ENCODE measurements at regions not wholly inside any gene's neighbourhood (a gene's known extent, or its start where the extent isn't known, plus 50 kb on each side); places are given as distances from the start of the nearest gene placed in this dataset.
A peak's percentile ranks its signal among the peaks of the same experiment; 100 is the strongest.

- in situ Hi-C loops (cut with MboI; ENCODE audit: low pct_unique_long_range_greater_than_20kb in 2 of 9, low sequenced_read_pairs in 9 of 9, unreplicated experiment in 9 of 9): no loop called here
- no peak overlapping the region for H3K27ac ChIP-seq
- WGBS, 10 experiments: 14 to 100% (median 96%) methylated on average over 1 to 9 of the region's 9 CpGs; no CpG with 5 or more reads in 1 of the 10 experiments
- H3K4me1 ChIP-seq (replicated peaks in 1 of 2): no peaks in the 10 kb centered on the region
- H3K4me3 ChIP-seq: no peak overlapping the region
- no peak for ATAC-seq (replicated peaks in 6 of 8)
Measured at GRCh38 chr4:35052546-35052945, 1191.8 kb downstream of the ARAP2 start.

DNA sequence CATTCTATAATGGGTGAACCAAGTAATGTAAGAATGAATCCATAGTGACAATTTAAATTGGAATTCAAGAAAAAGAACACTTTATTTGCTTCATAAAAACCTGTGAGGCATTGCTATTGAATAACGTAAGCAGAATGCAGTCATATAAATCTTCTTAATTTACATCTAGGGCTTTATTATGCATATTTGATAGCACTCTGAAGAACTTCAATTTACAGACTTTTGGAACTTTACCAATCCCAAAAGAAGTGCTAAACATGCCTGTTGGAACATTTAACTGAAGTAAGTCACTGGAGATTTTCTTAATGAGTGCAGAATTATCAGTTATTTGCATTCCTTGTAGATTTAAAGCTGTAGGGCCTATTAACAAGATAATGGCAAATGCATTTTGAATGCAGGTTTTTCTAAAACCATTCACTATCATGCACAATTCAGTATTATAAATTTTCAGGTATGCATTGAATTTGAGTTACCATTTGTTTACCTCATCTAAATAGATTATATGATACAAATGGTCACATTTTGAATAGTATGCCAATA lies 1181.2 kb downstream of the ARAP2 start:
- peaks cover 0 to 14% of the 10 kb centered on the region in 2 donors for H3K4me1 ChIP-seq (replicated peaks in 1 of 2)
- H3K4me3 ChIP-seq: no peak overlapping the region
- no peak overlapping the region for H3K27ac ChIP-seq
- in situ Hi-C loops (cut with MboI; ENCODE audit: low pct_unique_long_range_greater_than_20kb in 2 of 9, low sequenced_read_pairs in 9 of 9, unreplicated experiment in 9 of 9): no loop called here
- WGBS, 10 experiments: 0 to 88% (median 25%) methylated on average over 1 of the region's 1 CpG; no CpG with 5 or more reads in 2 of the 10 experiments
- no peak for ATAC-seq (replicated peaks in 6 of 8)

DNA sequence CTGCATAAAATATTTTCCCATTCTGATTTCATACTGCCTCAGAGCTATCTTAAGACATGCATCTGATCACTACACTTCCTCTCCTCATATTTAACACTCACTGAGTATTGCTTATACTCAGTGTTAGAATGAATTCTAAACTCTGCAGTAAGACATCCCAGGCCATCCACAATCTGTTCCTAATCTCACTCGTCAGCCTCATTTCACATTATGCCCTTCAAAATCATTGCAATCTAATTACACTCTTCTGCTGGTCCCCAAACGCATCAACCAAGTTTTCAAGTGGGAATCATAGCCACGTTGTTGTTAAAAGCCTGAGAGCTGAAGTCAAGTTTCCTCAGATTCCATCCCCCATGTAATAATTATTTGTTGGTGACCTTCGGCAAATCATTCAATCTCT lies 1177.9 kb downstream of the ARAP2 start:
- no peak overlapping the region for H3K27ac ChIP-seq
- peaks cover 0 to 14% of the 10 kb centered on the region in 2 donors for H3K4me1 ChIP-seq (replicated peaks in 1 of 2)
- in situ Hi-C loops (cut with MboI; ENCODE audit: low pct_unique_long_range_greater_than_20kb in 2 of 9, low sequenced_read_pairs in 9 of 9, unreplicated experiment in 9 of 9): no loop called here
- WGBS, 10 experiments: 0 to 100% (median 82%) methylated on average over 1 to 4 of the region's 4 CpGs
- ATAC-seq (replicated peaks in 6 of 8): no peak
- H3K4me3 ChIP-seq: no peak overlapping the region

DNA sequence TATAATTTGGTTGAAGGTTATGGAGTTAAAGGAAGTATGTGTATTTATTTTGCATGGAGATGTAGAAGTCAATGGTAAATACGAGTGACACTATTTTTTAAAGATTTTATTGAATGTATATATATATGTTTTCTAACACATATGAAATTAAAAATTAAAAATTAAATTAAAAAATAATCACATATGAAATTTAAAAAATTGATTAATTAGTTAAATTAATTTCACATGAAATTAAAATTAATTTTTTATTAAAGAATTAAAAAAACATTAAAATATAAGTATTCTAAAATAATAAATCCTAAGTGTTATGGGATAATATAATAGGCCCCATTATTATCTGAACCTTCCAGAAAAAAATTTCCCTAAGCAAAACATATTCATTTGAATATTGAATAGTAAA lies 1163.5 kb downstream of the ARAP2 start:
- Histone ChIP-seq H3K4me3 (no peak overlapping the region), H3K27ac (no peak overlapping the region), H3K4me1 (replicated peaks in 1 of 2) (no peaks in the 10 kb centered on the region)
- 0 to 100% (median 85%) methylated on average over 1 of the region's 1 CpG for WGBS, 10 experiments
- in situ Hi-C loops (cut with MboI; ENCODE audit: low pct_unique_long_range_greater_than_20kb in 2 of 9, low sequenced_read_pairs in 9 of 9, unreplicated experiment in 9 of 9): no loop called here
- ATAC-seq (replicated peaks in 6 of 8): no peak

GRCh38 chr4:35087218-35087617 lies 1157.1 kb downstream of the ARAP2 start:
- no peak overlapping the region for H3K27ac ChIP-seq
- H3K4me3 ChIP-seq: no peak overlapping the region
- in situ Hi-C loops (cut with MboI; ENCODE audit: low pct_unique_long_range_greater_than_20kb in 2 of 9, low sequenced_read_pairs in 9 of 9, unreplicated experiment in 9 of 9): no loop called here
- no peaks in the 10 kb centered on the region for H3K4me1 ChIP-seq (replicated peaks in 1 of 2)
- ATAC-seq (replicated peaks in 6 of 8): peak in 1 of 8 experiments; percentile 73
- 13 to 100% (median 80%) methylated on average over 1 to 3 of the region's 3 CpGs; no CpG with 5 or more reads in 3 of the 10 experiments for WGBS, 10 experiments

GRCh38 chr4:35100932-35101331 lies 1143.4 kb downstream of the ARAP2 start:
- Histone ChIP-seq H3K4me3 (no peak overlapping the region), H3K27ac (no peak overlapping the region), H3K4me1 (replicated peaks in 1 of 2) (no peaks in the 10 kb centered on the region)
- ATAC-seq (replicated peaks in 6 of 8): no peak
- 0 to 100% (median 90%) methylated on average over 1 to 5 of the region's 8 CpGs; no CpG with 5 or more reads in 3 of the 10 experiments for WGBS, 10 experiments
- in situ Hi-C loops (cut with MboI; ENCODE audit: low pct_unique_long_range_greater_than_20kb in 2 of 9, low sequenced_read_pairs in 9 of 9, unreplicated experiment in 9 of 9): no loop called here

DNA sequence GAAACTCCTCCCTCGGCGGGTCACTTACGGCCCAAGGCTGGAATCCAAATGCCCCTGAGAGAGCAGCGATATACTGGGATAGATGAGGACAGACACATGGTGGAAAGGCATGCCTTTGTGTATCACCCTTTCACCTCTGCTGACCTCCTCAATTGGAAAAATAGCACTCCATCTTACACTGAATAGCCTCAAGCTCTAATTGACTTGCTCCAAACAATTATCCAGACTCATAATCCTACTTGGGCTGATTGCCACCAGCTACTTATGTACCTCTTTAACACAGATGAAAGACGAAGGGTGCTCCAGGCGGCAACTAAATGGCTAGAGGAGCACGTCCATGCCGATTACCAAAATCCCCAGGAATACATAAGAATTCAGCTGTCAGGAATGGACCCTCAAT lies 1142.2 kb downstream of the ARAP2 start:
- 0 to 95% (median 63%) methylated on average over 1 to 6 of the region's 8 CpGs; no CpG with 5 or more reads in 3 of the 10 experiments for WGBS, 10 experiments
- Histone ChIP-seq H3K4me1 (replicated peaks in 1 of 2) (no peaks in the 10 kb centered on the region), H3K27ac (no peak overlapping the region), H3K4me3 (no peak overlapping the region)
- in situ Hi-C loops (cut with MboI; ENCODE audit: low pct_unique_long_range_greater_than_20kb in 2 of 9, low sequenced_read_pairs in 9 of 9, unreplicated experiment in 9 of 9): no loop called here
- no peak for ATAC-seq (replicated peaks in 6 of 8)

DNA sequence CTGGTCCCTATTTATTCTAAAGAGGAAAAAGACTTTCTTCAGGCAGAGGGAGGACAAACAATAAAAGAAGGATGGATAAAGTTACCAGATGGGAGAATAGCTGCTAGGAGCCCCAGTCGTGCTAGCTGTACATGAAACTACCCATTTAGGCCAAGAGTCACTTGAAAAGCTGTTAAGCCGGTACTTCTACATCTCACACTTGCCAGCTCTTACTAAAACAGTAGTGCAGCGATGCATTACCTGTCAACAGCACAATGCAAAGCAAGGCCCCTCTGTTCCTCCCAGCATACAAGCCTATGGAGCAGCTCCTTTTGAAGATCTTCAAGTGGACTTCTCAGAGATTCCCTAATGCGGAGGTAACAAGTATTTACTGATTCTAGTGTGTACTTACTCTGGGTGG lies 1138.8 kb downstream of the ARAP2 start:
- no peak for ATAC-seq (replicated peaks in 6 of 8)
- in situ Hi-C loops (cut with MboI; ENCODE audit: low pct_unique_long_range_greater_than_20kb in 2 of 9, low sequenced_read_pairs in 9 of 9, unreplicated experiment in 9 of 9): no loop called here
- Histone ChIP-seq H3K27ac (no peak overlapping the region), H3K4me1 (replicated peaks in 1 of 2) (no peaks in the 10 kb centered on the region), H3K4me3 (no peak overlapping the region)
- 0 to 94% (median 80%) methylated on average over 1 to 4 of the region's 4 CpGs; no CpG with 5 or more reads in 4 of the 10 experiments for WGBS, 10 experiments

DNA sequence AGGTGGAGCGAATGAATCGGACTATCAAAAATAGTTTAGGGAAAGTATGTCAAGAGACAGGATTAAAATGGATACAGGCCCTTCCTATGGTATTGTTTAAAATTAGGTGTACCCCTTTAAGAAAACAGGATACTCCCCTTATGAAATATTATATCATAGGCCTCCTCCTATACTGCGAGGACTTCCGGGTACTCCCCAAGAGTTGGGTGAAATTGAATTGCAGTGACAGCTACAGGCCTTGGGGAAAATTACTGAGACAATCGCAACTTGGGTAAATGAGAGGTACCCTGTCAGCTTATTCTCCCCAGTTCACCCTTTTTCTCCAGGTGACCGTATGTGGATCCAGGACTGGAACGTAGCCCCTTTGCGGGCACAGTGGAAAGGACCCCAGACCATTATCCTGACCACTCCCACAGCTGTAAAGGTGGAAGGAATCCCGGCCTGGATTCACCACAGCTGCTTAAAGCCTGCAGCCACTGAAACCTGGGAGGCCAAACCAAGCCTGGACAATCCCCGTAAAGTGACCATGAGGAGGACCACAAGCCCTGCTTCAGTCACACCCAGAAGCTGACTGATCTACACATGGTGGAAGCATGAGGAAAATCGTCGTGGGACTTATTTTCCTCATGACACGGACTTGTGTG lies 1138.1 kb downstream of the ARAP2 start:
- H3K4me3 ChIP-seq: no peak overlapping the region
- no peak overlapping the region for H3K27ac ChIP-seq
- no peak for ATAC-seq (replicated peaks in 6 of 8)
- H3K4me1 ChIP-seq (replicated peaks in 1 of 2): no peaks in the 10 kb centered on the region
- in situ Hi-C loops (cut with MboI; ENCODE audit: low pct_unique_long_range_greater_than_20kb in 2 of 9, low sequenced_read_pairs in 9 of 9, unreplicated experiment in 9 of 9): no loop called here
- 19 to 100% (median 94%) methylated on average over 1 to 8 of the region's 13 CpGs; no CpG with 5 or more reads in 2 of the 10 experiments for WGBS, 10 experiments

DNA sequence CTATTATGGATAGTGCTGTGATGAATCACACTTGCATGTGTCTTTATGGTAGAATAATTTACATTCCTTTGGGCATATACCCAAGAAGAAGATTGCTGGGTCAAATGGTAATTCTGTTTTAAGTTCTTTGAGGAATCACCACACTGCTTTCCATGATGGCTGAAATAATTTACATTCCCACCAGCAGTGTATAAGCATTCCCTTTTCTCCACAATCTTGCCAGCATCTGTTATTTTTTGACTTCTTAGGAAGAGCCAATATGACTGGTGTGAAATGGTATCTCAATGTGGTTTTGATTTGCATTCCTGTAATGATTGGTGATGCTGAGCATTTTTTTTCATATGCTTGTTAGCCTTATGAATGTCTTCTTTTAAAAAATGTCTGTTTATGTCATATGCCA lies 1120.2 kb downstream of the ARAP2 start:
- no peak overlapping the region for H3K27ac ChIP-seq
- no peak for ATAC-seq (replicated peaks in 6 of 8)
- H3K4me3 ChIP-seq: no peak overlapping the region
- H3K4me1 ChIP-seq (replicated peaks in 1 of 2): no peaks in the 10 kb centered on the region
- in situ Hi-C loops (cut with MboI; ENCODE audit: low pct_unique_long_range_greater_than_20kb in 2 of 9, low sequenced_read_pairs in 9 of 9, unreplicated experiment in 9 of 9): no loop called here

DNA sequence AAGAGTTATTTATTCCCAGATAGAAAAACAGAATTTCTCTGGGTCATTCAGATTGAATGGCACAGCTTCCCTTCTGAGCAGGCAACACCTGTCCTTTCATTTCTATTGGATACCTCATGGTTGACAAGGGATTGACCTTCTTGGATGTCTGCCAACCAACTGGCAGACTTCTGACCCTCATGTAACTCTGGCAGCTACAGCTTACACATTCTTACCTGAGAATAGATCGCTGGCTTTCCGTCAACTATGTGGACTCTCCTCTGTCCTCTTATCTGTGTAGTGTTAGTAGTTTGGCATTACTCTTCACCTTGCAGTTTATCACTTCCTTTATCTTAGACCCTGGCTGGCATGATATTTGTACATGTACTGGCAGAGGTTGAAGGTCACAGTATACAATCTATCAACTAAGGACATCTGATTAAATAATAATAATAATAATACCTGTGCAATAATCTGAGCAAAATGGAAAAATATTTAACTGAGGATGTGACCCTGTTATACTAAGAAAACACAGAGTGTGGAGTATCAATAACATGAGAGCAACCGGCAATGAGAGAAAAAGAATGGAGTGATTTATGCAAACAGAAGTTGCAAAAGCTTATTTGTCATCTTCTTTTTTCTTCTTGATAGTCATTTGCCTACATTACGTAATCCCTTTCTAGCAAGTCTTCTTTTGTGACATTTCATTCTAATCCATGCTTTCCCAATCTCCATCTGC lies 1118.2 kb downstream of the ARAP2 start:
- in situ Hi-C loops (cut with MboI; ENCODE audit: low pct_unique_long_range_greater_than_20kb in 2 of 9, low sequenced_read_pairs in 9 of 9, unreplicated experiment in 9 of 9): no loop called here
- no peak for ATAC-seq (replicated peaks in 6 of 8)

GRCh38 chr4:35138449-35138848 lies 1105.9 kb downstream of the ARAP2 start:
- WGBS, 10 experiments: 0 to 85% (median 78%) methylated on average over 1 to 2 of the region's 2 CpGs; no CpG with 5 or more reads in 2 of the 10 experiments
- in situ Hi-C loops (cut with MboI; ENCODE audit: low pct_unique_long_range_greater_than_20kb in 2 of 9, low sequenced_read_pairs in 9 of 9, unreplicated experiment in 9 of 9): no loop called here
- no peak overlapping the region for H3K27ac ChIP-seq
- ATAC-seq (replicated peaks in 6 of 8): no peak
- no peaks in the 10 kb centered on the region for H3K4me1 ChIP-seq (replicated peaks in 1 of 2)
- no peak overlapping the region for H3K4me3 ChIP-seq

More for the DNA sequence above, 1118.2 kb downstream of the ARAP2 start:
- H3K27ac ChIP-seq: no peak overlapping the region
- no peaks in the 10 kb centered on the region for H3K4me1 ChIP-seq (replicated peaks in 1 of 2)
- H3K4me3 ChIP-seq: no peak overlapping the region
- WGBS, 10 experiments: 25 to 100% (median 92%) methylated on average over 2 to 4 of the region's 4 CpGs

GRCh38 chr4:35147761-35148160 lies 1096.6 kb downstream of the ARAP2 start:
- no peak overlapping the region for H3K27ac ChIP-seq
- ATAC-seq (replicated peaks in 6 of 8): no peak
- H3K4me1 ChIP-seq (replicated peaks in 1 of 2): no peaks in the 10 kb centered on the region
- H3K4me3 ChIP-seq: no peak overlapping the region
- in situ Hi-C loops (cut with MboI; ENCODE audit: low pct_unique_long_range_greater_than_20kb in 2 of 9, low sequenced_read_pairs in 9 of 9, unreplicated experiment in 9 of 9): no loop called here
- 0 to 100% (median 78%) methylated on average over 1 of the region's 1 CpG; no CpG with 5 or more reads in 3 of the 10 experiments for WGBS, 10 experiments
